A673 (cell line): ENCODE measurements at regions not wholly inside any gene's neighbourhood (a gene's known extent, or its start where the extent isn't known, plus 50 kb on each side); places are given as distances from the start of the nearest gene placed in this dataset.
A peak's percentile ranks its signal among the peaks of the same experiment; 100 is the strongest.

ENCODE experiments used
- BruUV-seq: library from RNA; stranded (reverse); fragments of 400-500 nt; replicated peaks from 2 replicates; lab custom pipeline; 2021; lab: Mats Ljungman, UMichigan
- CTCF ChIA-PET: fragments of 300-600 bp; sonication (Branson Sonifier 250); formaldehyde crosslinking; loops from one replicate; lab custom pipeline; 2022; ENCODE audit warnings: antibody characterized with exemption; lab: Charles Lee
- POLR2A ChIA-PET: fragments of 300-600 bp; sonication (Branson Sonifier 250); formaldehyde crosslinking; loops from one replicate; lab custom pipeline; 2022; ENCODE audit warnings: antibody characterized with exemption; ENCODE audit not compliant: low non-redundant PET; lab: Charles Lee
- DNase-seq: peaks from one replicate; pipeline ENCODE4 v3.0.0-alpha.2; 2015; ENCODE audit warnings: low spot score
- H3K27ac ChIP-seq: fragments of 200-600 bp; sonication (generic); 2 replicates; pipeline ENCODE4 v1.5.1; 2016; ENCODE audit warnings: mixed run types, low read depth, mild to moderate bottlenecking, mixed read lengths, antibody characterized with exemption, low read length; ENCODE audit not compliant: poor library complexity, severe bottlenecking
- H3K27me3 ChIP-seq: fragments of 200-600 bp; sonication (generic); replicated peaks from 2 replicates; pipeline ENCODE4 v1.6.1; 2017; ENCODE audit warnings: mixed run types, low read depth, mild to moderate bottlenecking, mixed read lengths, antibody characterized with exemption, low read length; ENCODE audit not compliant: insufficient read depth, poor library complexity
- H3K36me3 ChIP-seq: fragments of 200-600 bp; sonication (generic); 2 replicates; pipeline ENCODE4 v1.6.1; 2016; ENCODE audit warnings: mixed run types, mild to moderate bottlenecking, mixed read lengths, antibody characterized with exemption, low read length; ENCODE audit not compliant: insufficient read depth, poor library complexity, severe bottlenecking
- H3K4me1 ChIP-seq: fragments of 200-600 bp; sonication (generic); 2 replicates; pipeline ENCODE4 v1.6.1; 2017; ENCODE audit warnings: mixed run types, mild to moderate bottlenecking, mixed read lengths, antibody characterized with exemption, low read length; ENCODE audit not compliant: insufficient read depth, poor library complexity, severe bottlenecking
- H3K4me3 ChIP-seq: fragments of 200-600 bp; sonication (generic); 2 replicates; pipeline ENCODE4 v1.5.1; 2016; ENCODE audit warnings: low read depth, mixed run types, mild to moderate bottlenecking, mixed read lengths, low read length; ENCODE audit not compliant: poor library complexity, severe bottlenecking
- H3K9me3 ChIP-seq: fragments of 200-600 bp; sonication (generic); 2 replicates; pipeline ENCODE4 v1.6.1; 2016; ENCODE audit warnings: mixed run types, low read depth, mild to moderate bottlenecking, mixed read lengths, antibody characterized with exemption, low read length; ENCODE audit not compliant: poor library complexity, severe bottlenecking
- CTCF ChIP-seq: fragments of 300-800, 200-600 bp; sonication (generic); conservative IDR thresholded peaks from 2 replicates; pipeline ENCODE4 v1.5.1; 2017; ENCODE audit warnings: low read depth, mild to moderate bottlenecking, antibody characterized with exemption, low read length, moderate library complexity, mixed read lengths
- EZH2 ChIP-seq: fragments of 200-600 bp; sonication (generic); IDR thresholded peaks from 2 replicates; pipeline ENCODE4 v1.6.1; 2017; ENCODE audit warnings: borderline replicate concordance, low read depth, mild to moderate bottlenecking, mixed read lengths, antibody characterized with exemption, low read length; ENCODE audit not compliant: poor library complexity, severe bottlenecking
- intact Hi-C: fragments of 100-400 bp; cut with micrococcal nuclease; formaldehyde crosslinking; loops from one replicate; pipeline ENCODE4 v1.10.0; 2022; ENCODE audit not compliant: unreplicated experiment

GRCh38 chr2:2877427-2877826, 500.2 kb downstream of the EIPR1 start:
- no peaks in the 10 kb centered on the region for H3K27me3 ChIP-seq
- no peak overlapping the region for H3K4me3 ChIP-seq
- no peaks in the 10 kb centered on the region for H3K36me3 ChIP-seq
- BruUV-seq: no TSS peak
- ChIA-PET CTCF (no interaction called here), POLR2A (no interaction called here)
- peak; percentile 46 for DNase-seq
- H3K4me1 ChIP-seq: peaks cover 11% of the 10 kb centered on the region
- no peaks in the 10 kb centered on the region for H3K9me3 ChIP-seq
- intact Hi-C loops: no loop called here
- no peak overlapping the region for H3K27ac ChIP-seq
- TF ChIP-seq EZH2 (no peak), CTCF (0 out of 2 replicates have a peak, but pooled peaks have one; percentile 22)

DNA sequence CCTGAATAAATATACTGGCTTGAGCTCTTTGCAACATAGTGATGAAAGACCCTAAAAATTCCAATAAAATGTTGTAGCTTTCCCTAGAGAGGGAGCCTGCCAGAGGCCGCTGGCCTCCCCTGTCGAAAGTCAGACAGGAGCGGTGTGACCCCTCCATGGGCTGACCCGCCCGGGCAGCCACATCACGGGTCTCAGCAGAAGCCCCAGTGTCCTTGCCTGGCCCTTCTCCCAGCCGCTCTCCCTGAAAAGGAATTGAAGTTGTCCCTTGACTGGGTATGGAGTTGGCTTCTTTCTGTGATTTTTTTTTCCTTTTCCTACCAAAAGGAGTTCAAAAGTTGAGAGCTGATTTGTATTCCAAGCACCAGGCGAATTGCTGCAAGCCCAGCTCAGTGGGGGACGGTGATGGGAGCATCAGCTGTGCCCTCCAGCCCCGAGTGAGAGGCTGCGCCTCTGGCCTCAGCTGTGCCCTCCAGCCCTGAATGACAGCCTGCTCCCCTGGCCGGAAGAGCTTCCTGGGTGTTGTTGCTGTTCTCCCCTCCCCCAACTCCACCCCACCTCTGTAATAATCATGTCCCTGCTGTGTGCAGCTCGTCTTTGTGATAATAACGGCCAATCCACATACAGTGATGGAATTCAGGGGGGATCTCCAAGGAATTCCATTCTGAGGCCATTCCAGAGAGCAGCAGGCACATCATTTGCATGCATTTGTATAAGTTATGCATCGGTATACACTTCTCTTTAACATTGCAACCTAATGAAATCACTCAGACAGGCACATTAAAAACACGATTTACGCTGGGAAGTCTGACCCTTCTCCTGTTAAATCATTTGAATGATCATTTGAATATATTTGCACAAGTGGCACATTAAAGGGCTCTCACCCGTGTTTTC, 501.0 kb downstream of the EIPR1 start:
- intact Hi-C loops: no loop called here
- Histone ChIP-seq H3K4me3 (no peak overlapping the region), H3K27ac (no peak overlapping the region), H3K4me1 (peaks cover 11% of the 10 kb centered on the region), H3K36me3 (no peaks in the 10 kb centered on the region), H3K9me3 (no peaks in the 10 kb centered on the region), H3K27me3 (no peaks in the 10 kb centered on the region)
- no peak for TF ChIP-seq CTCF
- DNase-seq: no peak
- POLR2A ChIA-PET: no interaction called here
- no TSS peak for BruUV-seq
- CTCF ChIA-PET: no interaction called here

GRCh38 chr2:2875831-2876230, 501.8 kb downstream of the EIPR1 start:
- Histone ChIP-seq H3K9me3 (no peaks in the 10 kb centered on the region), H3K27me3 (no peaks in the 10 kb centered on the region), H3K4me1 (peaks cover 11% of the 10 kb centered on the region), H3K4me3 (no peak overlapping the region), H3K36me3 (no peaks in the 10 kb centered on the region), H3K27ac (no peak overlapping the region)
- CTCF ChIA-PET: no interaction called here
- TF ChIP-seq EZH2 (no peak), CTCF (no peak)
- POLR2A ChIA-PET: no interaction called here
- BruUV-seq: no TSS peak
- intact Hi-C loops: no loop called here
- DNase-seq: no peak
